ENCODE measurements at regions not wholly inside any gene's neighbourhood (a gene's known extent, or its start where the extent isn't known, plus 50 kb on each side); places are given as distances from the start of the nearest gene placed in this dataset.

DNA sequence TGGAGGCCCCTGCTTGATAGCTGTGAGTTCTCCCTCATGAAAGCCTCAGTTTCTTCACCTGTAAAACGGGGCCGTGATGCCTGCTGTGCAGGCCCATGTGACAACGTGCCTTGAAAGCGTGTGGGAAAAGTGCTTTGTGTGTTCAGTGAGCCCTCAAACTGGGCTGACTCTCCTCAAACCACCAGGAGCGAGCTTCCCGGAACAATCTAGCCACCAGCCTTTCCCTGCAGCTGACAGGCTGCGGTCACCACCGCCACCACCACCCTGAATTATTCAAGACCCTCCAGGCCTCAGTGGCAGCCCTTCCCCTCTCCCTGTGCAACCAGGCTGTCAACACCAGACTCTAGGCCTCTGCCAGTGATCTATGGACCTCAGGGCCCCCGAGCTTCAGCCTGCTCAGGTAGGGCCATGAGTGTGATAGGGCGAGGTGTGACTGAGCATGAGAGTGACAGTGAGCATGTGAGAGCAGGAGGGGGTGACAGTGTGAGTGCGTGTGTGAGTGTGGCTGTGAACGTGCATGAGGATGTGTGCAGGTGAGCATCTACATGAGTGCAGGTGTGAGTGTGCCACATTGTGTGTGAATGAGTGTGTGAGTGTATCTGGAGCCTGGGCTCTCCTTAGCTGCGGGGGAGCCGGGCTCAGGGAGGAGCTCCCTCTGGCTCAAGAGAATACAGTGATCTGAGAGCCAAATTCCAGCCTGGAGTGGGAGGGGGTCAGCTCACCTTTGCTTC, 53.3 kb upstream of the PSD2 start:
- H3K27me3 ChIP-seq (ENCODE audit: control insufficient read depth, insufficient read depth, low read length): peaks cover 5% of the 10 kb centered on the region
- H4K20me1 ChIP-seq (ENCODE audit: control insufficient read depth, extremely low read depth, insufficient read depth, low read length): no peaks in the 10 kb centered on the region
- no peaks in the 10 kb centered on the region for H3K9me3 ChIP-seq (ENCODE audit: control insufficient read depth, insufficient read depth, low read depth, low read length)
- no peak overlapping the region for H3K4me3 ChIP-seq (replicated peaks in 1 of 4; ENCODE audit: control extremely low read depth in 1 of 4, insufficient read depth in 1 of 4, low read depth in 3 of 4, low read length in 4 of 4)
- no peak overlapping the region for H3K27ac ChIP-seq (ENCODE audit: insufficient read depth, low read length)
- no peak overlapping the region for H3K4me2 ChIP-seq (ENCODE audit: extremely low read depth, insufficient read depth, low read length)
- H3K9ac ChIP-seq (ENCODE audit: insufficient read depth, low read length): no peak overlapping the region
- TF ChIP-seq EZH2 (IDR thresholded peaks at IDR 0.05; ENCODE audit: low read length, missing control alignments): no peak
- TF ChIP-seq, protein P1, sequence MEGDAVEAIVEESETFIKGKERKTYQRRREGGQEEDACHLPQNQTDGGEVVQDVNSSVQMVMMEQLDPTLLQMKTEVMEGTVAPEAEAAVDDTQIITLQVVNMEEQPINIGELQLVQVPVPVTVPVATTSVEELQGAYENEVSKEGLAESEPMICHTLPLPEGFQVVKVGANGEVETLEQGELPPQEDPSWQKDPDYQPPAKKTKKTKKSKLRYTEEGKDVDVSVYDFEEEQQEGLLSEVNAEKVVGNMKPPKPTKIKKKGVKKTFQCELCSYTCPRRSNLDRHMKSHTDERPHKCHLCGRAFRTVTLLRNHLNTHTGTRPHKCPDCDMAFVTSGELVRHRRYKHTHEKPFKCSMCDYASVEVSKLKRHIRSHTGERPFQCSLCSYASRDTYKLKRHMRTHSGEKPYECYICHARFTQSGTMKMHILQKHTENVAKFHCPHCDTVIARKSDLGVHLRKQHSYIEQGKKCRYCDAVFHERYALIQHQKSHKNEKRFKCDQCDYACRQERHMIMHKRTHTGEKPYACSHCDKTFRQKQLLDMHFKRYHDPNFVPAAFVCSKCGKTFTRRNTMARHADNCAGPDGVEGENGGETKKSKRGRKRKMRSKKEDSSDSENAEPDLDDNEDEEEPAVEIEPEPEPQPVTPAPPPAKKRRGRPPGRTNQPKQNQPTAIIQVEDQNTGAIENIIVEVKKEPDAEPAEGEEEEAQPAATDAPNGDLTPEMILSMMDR (conservative IDR thresholded peaks at IDR 0.05 in 1 of 2, IDR thresholded peaks at IDR 0.05 in 1 of 2; ENCODE audit: low read depth in 1 of 2, low read length in 2 of 2): no peak
- H3K4me1 ChIP-seq (ENCODE audit: control insufficient read depth, extremely low read depth, insufficient read depth, low read length): peaks cover 21% of the 10 kb centered on the region
- H2AFZ ChIP-seq (ENCODE audit: low read length): no peak overlapping the region
- DNase-seq (ENCODE audit: low read depth in 2 of 2): no peak
- H3K79me2 ChIP-seq (ENCODE audit: control insufficient read depth, insufficient read depth, low read length): no peaks in the 10 kb centered on the region
- no peaks in the 10 kb centered on the region for H3K36me3 ChIP-seq (ENCODE audit: control insufficient read depth, insufficient read depth, low read length)

DNA sequence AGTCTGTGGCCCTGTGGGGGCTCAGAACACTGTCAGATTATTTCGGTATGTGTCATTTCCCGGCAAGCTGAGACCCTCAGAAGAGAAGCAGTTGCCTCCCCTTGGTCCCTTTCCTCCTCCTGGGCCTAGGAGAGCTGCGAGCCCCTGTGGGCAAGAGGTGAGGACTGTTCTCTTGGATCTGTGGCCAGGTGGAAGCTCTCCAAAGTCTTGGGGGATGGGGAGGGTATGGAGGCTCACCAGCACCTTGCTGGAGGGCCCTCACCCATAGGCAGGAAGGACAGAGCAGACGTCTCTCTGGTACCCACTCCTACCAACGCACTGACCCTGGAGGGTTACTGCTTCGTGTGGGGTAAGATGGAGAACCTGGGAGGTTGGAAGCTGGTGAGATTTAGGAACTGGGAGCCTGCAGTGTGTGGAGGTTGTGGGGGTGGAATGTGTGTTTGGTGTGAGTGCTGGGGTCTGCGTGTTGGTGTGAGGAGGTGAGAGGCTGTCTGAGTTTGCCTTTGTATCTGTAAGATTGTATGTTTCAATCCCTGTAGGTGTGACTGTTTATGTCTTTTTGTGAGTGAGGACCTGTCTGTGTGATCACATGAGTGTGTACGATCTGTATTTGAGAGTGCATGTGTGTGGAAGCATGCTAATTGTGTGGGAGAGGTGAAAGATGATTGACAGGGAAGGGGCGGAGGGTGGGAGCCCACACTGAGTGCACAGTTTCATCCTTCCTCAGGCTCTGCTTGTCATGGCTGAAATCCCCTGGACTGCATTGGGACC, 52.4 kb upstream of the PSD2 start:
- H3K9ac ChIP-seq (ENCODE audit: insufficient read depth, low read length): no peak overlapping the region

DNA sequence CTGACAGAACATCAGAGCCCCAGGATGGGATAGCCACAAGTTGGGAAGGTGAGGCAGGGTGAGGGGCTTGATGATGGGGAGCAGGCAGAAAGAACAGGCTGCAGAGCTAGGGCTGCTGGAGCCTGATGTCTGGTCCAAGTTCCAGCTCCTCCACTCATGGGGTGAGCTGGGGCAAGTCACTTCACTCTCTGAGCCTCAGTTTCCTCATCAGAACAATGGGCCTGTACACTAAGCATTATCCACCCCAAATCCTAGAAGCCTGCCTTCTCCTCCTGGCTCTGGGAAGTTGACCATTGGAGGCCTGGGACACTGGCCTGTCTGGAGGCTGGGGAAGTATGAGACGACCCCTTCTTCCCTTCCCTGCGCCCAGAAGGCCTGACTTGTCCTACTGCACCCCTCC, 51.8 kb upstream of the PSD2 start:
- Histone ChIP-seq H3K27ac (ENCODE audit: insufficient read depth, low read length) (no peak overlapping the region), H3K4me1 (ENCODE audit: control insufficient read depth, extremely low read depth, insufficient read depth, low read length) (peaks cover 26% of the 10 kb centered on the region), H3K4me2 (ENCODE audit: extremely low read depth, insufficient read depth, low read length) (no peak overlapping the region), H3K9me3 (ENCODE audit: control insufficient read depth, insufficient read depth, low read depth, low read length) (no peaks in the 10 kb centered on the region), H3K4me3 (replicated peaks in 1 of 4; ENCODE audit: control extremely low read depth in 1 of 4, insufficient read depth in 1 of 4, low read depth in 3 of 4, low read length in 4 of 4) (no peak overlapping the region), H2AFZ (ENCODE audit: low read length) (no peak overlapping the region), H3K9ac (ENCODE audit: insufficient read depth, low read length) (no peak overlapping the region), H3K27me3 (ENCODE audit: control insufficient read depth, insufficient read depth, low read length) (peaks cover 12% of the 10 kb centered on the region), H3K36me3 (ENCODE audit: control insufficient read depth, insufficient read depth, low read length) (no peaks in the 10 kb centered on the region), H3K79me2 (ENCODE audit: control insufficient read depth, insufficient read depth, low read length) (no peaks in the 10 kb centered on the region), H4K20me1 (ENCODE audit: control insufficient read depth, extremely low read depth, insufficient read depth, low read length) (no peaks in the 10 kb centered on the region)
- DNase-seq (ENCODE audit: low read depth in 2 of 2): no peak
- TF ChIP-seq EZH2 (IDR thresholded peaks at IDR 0.05; ENCODE audit: low read length, missing control alignments): no peak
- TF ChIP-seq, protein P1 (conservative IDR thresholded peaks at IDR 0.05 in 1 of 2, IDR thresholded peaks at IDR 0.05 in 1 of 2; ENCODE audit: low read depth in 1 of 2, low read length in 2 of 2): no peak

More for the DNA sequence above, 52.4 kb upstream of the PSD2 start:
- DNase-seq (ENCODE audit: low read depth in 2 of 2): no peak
- TF ChIP-seq EZH2 (IDR thresholded peaks at IDR 0.05; ENCODE audit: low read length, missing control alignments): no peak
- TF ChIP-seq, protein P1 (conservative IDR thresholded peaks at IDR 0.05 in 1 of 2, IDR thresholded peaks at IDR 0.05 in 1 of 2; ENCODE audit: low read depth in 1 of 2, low read length in 2 of 2): no peak
- H3K27me3 ChIP-seq (ENCODE audit: control insufficient read depth, insufficient read depth, low read length): peaks cover 7% of the 10 kb centered on the region
- H4K20me1 ChIP-seq (ENCODE audit: control insufficient read depth, extremely low read depth, insufficient read depth, low read length): no peaks in the 10 kb centered on the region
- H3K9me3 ChIP-seq (ENCODE audit: control insufficient read depth, insufficient read depth, low read depth, low read length): no peaks in the 10 kb centered on the region
- no peaks in the 10 kb centered on the region for H3K36me3 ChIP-seq (ENCODE audit: control insufficient read depth, insufficient read depth, low read length)
- H3K4me2 ChIP-seq (ENCODE audit: extremely low read depth, insufficient read depth, low read length): no peak overlapping the region
- H3K27ac ChIP-seq (ENCODE audit: insufficient read depth, low read length): no peak overlapping the region
- peaks cover 26% of the 10 kb centered on the region for H3K4me1 ChIP-seq (ENCODE audit: control insufficient read depth, extremely low read depth, insufficient read depth, low read length)
- H3K79me2 ChIP-seq (ENCODE audit: control insufficient read depth, insufficient read depth, low read length): no peaks in the 10 kb centered on the region
- no peak overlapping the region for H2AFZ ChIP-seq (ENCODE audit: low read length)
- H3K4me3 ChIP-seq (replicated peaks in 1 of 4; ENCODE audit: control extremely low read depth in 1 of 4, insufficient read depth in 1 of 4, low read depth in 3 of 4, low read length in 4 of 4): no peak overlapping the region
